Small intestine (tissue), 7 donors: ENCODE measurements at regions not wholly inside any gene's neighbourhood (a gene's known extent, or its start where the extent isn't known, plus 50 kb on each side); places are given as distances from the start of the nearest gene placed in this dataset.

Source experiments
- DNase-seq, 2 donors: peaks; one replicate each; pipeline versions ENCODE4 v3.0.0 to v3.0.0-alpha.2; 2013
- FAIRE-seq: peaks from 2 replicates; lab custom pipeline; 2012; peaks lifted over from hg19 to GRCh38; lab: Jason Lieb, UNC
- H3K27ac ChIP-seq, 3 donors: one replicate each; pipeline ENCODE4 v1.5.1; 2013; ENCODE audit warnings: low read length in 2 of 3, mild to moderate bottlenecking in 2 of 3, control low read depth in 1 of 3, inconsistent platforms in 1 of 3, low read depth in 1 of 3, moderate library complexity in 1 of 3
- H3K27me3 ChIP-seq, 3 donors: one replicate each; pipeline ENCODE4 v1.6.1; 2013; ENCODE audit warnings: low read length in 3 of 3, inconsistent platforms in 1 of 3; ENCODE audit not compliant: control insufficient read depth in 3 of 3, insufficient read depth in 3 of 3
- H3K36me3 ChIP-seq, 3 donors: one replicate each; pipeline ENCODE4 v1.6.1; 2013; ENCODE audit warnings: low read length in 3 of 3, inconsistent platforms in 1 of 3, low read depth in 1 of 3, mild to moderate bottlenecking in 1 of 3, moderate library complexity in 1 of 3; ENCODE audit not compliant: control insufficient read depth in 3 of 3, insufficient read depth in 2 of 3
- H3K4me1 ChIP-seq, 3 donors: one replicate each; pipeline ENCODE4 v1.6.1; 2013; ENCODE audit warnings: low read length in 2 of 3, inconsistent platforms in 1 of 3, low read depth in 1 of 3, mild to moderate bottlenecking in 1 of 3, moderate library complexity in 1 of 3; ENCODE audit not compliant: control insufficient read depth in 3 of 3, insufficient read depth in 2 of 3
- H3K4me3 ChIP-seq, 3 donors: one replicate each; pipeline ENCODE4 v1.5.1; 2013; ENCODE audit warnings: low read length in 3 of 3, control low read depth in 1 of 3, inconsistent platforms in 1 of 3, low read depth in 1 of 3, mild to moderate bottlenecking in 1 of 3, moderate library complexity in 1 of 3
- H3K9me3 ChIP-seq, 2 donors: one replicate each; pipeline ENCODE4 v1.6.1; 2013; ENCODE audit warnings: low read depth in 1 of 2, low read length in 1 of 2; ENCODE audit not compliant: control insufficient read depth in 2 of 2, insufficient read depth in 1 of 2
- WGBS, 3 donors: extraction: QIAGEN DNeasy Blood & Tissue Kit; methylation state at CpG; one replicate each; pipeline ENCODE4 v1.1.7; 2013; 5-methylcytosine and 5-hydroxymethylcytosine counted together
- donor health status: healthy with polysubstance abuse.
- donor health status: control.
- donor health status: control.
- donor health status: Bipolar disorder and iron deficiency.
- donor health status: healthy.

- Histone ChIP-seq H3K9me3 (peaks cover 0 to 3% of the 10 kb centered on the region in 2 donors), H3K4me3 (no peak overlapping the region), H3K36me3 (peaks cover 0 to 27% (median 0%) of the 10 kb centered on the region in 3 donors), H3K4me1 (peaks cover 4 to 38% (median 5%) of the 10 kb centered on the region in 3 donors), H3K27ac (peak overlapping the region in 1 of 3 donors; percentile 70), H3K27me3 (no peaks in the 10 kb centered on the region)
- no peak for DNase-seq
- no peak for FAIRE-seq
- WGBS, 3 donors: 21 to 51% (median 32%) methylated on average over 14 of the region's 14 CpGs
Measured at GRCh38 chr7:130894146-130894908, 160.3 kb upstream of the KLF14 start.

DNA sequence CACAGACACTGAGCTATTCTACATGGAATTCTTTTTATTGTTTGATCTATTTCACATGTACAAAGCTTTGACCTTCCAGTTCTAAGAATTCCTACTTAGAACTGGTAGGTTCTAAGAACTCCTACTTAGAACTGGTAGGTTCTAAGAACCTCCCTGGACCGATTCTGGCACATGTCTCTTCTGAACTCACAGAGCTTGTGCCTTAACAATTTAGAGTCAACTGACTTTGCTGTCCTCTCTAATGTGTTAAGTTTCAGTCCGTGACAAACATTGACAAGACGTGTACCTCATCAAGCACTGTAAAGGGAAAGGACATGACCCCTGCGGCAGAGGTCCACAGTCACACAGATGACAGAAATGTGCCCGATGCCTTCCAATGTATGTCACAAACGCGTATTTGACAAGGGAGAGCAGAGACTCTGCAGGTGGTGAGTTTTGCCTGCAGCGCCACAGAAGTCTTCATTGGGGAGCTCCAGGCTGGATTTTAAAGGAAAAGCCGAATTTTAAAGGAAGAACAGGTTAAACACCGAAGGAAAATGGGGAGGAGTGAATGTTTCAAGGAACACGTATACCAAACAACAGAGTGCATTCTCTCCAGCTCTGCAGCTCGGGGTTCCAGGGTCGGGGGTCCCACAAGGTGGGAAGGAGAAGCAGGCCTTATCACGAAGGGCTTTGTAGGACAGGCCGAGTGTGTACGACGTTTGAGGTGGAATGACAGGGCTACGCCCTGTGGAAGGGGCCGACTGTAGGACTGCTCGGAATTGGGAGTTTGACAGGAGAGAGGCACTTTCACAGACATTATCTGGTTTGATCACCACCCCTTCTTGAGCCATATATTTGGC lies 161.1 kb upstream of the KLF14 start:
- no peak overlapping the region for H3K27ac ChIP-seq
- no peak for DNase-seq
- no peaks in the 10 kb centered on the region for H3K27me3 ChIP-seq
- no peak for FAIRE-seq
- H3K9me3 ChIP-seq: peaks cover 0 to 3% of the 10 kb centered on the region in 2 donors
- WGBS, 3 donors: 59 to 80% (median 72%) methylated on average over 20 of the region's 20 CpGs
- H3K4me3 ChIP-seq: no peak overlapping the region
- H3K36me3 ChIP-seq: peaks cover 0 to 27% (median 0%) of the 10 kb centered on the region in 3 donors
- peaks cover 5 to 41% (median 7%) of the 10 kb centered on the region in 3 donors for H3K4me1 ChIP-seq

DNA sequence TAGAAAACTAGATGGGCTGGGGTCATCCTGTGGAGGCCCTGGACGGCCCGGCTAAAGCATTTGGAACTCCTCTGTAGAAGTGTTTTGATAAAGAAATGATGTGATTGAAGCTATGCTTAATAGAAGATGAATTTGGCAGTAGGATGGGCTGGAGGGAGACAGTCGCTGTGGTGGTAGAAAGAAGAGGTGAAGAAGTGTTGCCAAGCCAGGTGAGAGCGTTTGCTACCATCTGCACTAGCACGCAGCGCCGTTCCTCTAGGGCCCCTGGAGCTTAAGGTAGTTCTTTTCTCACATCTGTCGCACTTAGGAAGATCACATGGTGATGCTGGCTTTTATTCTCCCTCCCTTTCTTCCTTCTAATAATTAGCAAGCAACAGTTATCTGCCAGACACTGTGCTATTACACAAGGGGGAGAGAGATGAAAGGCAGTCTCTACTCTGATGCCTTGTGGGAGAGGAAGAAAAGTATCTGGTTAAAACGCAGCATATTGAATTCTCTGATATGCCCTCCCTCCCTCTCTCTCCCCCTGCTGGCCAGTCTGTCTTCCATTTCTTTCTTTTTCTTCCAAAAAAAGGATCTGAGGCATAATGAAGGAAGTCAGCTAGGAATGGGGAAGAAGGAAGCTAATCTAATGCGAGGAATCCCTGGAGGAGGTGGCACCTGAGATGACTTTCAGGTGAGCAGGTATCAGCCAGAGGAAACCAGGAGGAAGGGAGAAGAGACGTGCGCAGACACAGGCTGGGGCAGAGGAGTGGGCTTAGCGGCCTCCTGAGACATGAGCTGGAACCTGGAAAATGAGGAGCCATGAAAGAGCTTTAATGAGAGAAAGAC lies 162.3 kb upstream of the KLF14 start:
- H3K4me1 ChIP-seq: peaks cover 8 to 53% (median 14%) of the 10 kb centered on the region in 3 donors
- 62 to 76% (median 67%) methylated on average over 13 of the region's 13 CpGs for WGBS, 3 donors
- peak overlapping the region in 1 of 3 donors; percentile 24 for H3K27ac ChIP-seq
- H3K27me3 ChIP-seq: no peaks in the 10 kb centered on the region
- H3K9me3 ChIP-seq: peaks cover 0 to 3% of the 10 kb centered on the region in 2 donors
- peaks cover 0 to 22% (median 0%) of the 10 kb centered on the region in 3 donors for H3K36me3 ChIP-seq
- H3K4me3 ChIP-seq: no peak overlapping the region
- DNase-seq (no peak), FAIRE-seq (no peak)

GRCh38 chr7:130896898-130897514 lies 163.0 kb upstream of the KLF14 start:
- no peaks in the 10 kb centered on the region for H3K27me3 ChIP-seq
- WGBS, 3 donors: 31 to 44% (median 35%) methylated on average over 22 of the region's 22 CpGs
- H3K4me1 ChIP-seq: peaks cover 11 to 58% (median 14%) of the 10 kb centered on the region in 3 donors
- FAIRE-seq (no peak), DNase-seq (peak; percentile 77 to 86)
- H3K27ac ChIP-seq: peak overlapping the region in 1 of 3 donors; percentile 15
- H3K9me3 ChIP-seq: peaks cover 0 to 3% of the 10 kb centered on the region in 2 donors
- peaks cover 0 to 24% (median 0%) of the 10 kb centered on the region in 3 donors for H3K36me3 ChIP-seq
- no peak overlapping the region for H3K4me3 ChIP-seq

DNA sequence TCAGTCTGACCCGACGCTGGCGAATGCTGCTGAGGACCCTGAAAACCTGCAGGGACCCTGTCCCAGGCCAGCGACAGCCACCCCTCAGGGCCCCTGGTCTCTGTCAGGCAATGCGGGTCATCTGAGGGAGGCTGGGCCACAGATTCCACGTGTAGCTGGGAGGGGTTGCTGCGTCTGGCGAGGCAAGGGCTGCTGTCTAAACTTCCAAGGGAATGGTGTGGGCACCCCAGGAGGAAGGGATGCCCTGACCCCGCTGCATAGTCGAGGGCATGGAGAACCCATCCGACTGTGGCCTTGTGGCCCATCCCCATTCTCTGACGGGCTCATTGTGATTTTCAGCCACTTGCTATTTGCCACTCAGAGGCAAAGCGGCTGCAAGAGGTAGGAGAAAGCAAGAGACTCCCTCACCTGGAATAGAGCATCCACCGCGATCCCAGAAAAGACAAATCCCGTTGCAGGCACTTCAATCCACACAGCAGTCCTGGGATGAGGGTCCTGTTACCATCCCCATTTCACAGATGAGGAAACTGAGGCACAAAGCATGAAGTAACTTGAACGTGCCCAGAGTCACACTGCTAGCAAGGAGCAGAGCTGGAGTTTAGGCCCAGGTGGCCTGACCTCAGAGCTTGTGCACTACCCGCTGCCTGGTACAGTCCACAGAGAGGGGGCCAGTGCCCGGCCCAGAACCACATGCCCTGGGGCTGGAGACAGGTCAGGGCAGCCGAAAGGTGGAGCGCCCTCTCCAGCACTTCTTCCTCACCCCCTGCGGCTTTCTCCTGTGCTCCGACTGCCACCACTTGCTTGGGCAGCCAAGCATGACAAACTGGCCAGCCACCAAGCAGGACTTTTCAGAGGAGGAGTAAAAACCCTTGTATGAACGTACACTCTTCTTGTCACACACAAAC lies 163.8 kb upstream of the KLF14 start:
- Histone ChIP-seq H3K36me3 (peaks cover 0 to 28% (median 0%) of the 10 kb centered on the region in 3 donors), H3K27ac (peak overlapping the region; percentile 72 to 86 (median 83)), H3K4me3 (no peak overlapping the region), H3K4me1 (peaks cover 14 to 62% (median 18%) of the 10 kb centered on the region in 3 donors), H3K9me3 (peaks cover 0 to 3% of the 10 kb centered on the region in 2 donors), H3K27me3 (no peaks in the 10 kb centered on the region)
- DNase-seq (no peak), FAIRE-seq (no peak)
- 62 to 83% (median 65%) methylated on average over 22 to 24 of the region's 24 CpGs for WGBS, 3 donors

- no peak overlapping the region for H3K4me3 ChIP-seq
- no peaks in the 10 kb centered on the region for H3K27me3 ChIP-seq
- peaks cover 0 to 28% (median 0%) of the 10 kb centered on the region in 3 donors for H3K36me3 ChIP-seq
- peak overlapping the region; percentile 72 to 86 (median 83) for H3K27ac ChIP-seq
- 15 to 65% (median 32%) methylated on average over 11 of the region's 11 CpGs for WGBS, 3 donors
- FAIRE-seq (no peak), DNase-seq (peak in 1 of 2 donors; percentile 44)
- H3K4me1 ChIP-seq: peaks cover 12 to 72% (median 27%) of the 10 kb centered on the region in 3 donors
- H3K9me3 ChIP-seq: peaks cover 0 to 3% of the 10 kb centered on the region in 2 donors
Measured at GRCh38 chr7:130899071-130899560, 165.1 kb upstream of the KLF14 start.
